Glomerular visceral epithelial cell (primary cell): ENCODE measurements at regions not wholly inside any gene's neighbourhood (a gene's known extent, or its start where the extent isn't known, plus 50 kb on each side); places are given as distances from the start of the nearest gene placed in this dataset.
"Not testable (repeated sequence)": the region's sequence is repeated elsewhere in the genome, so short reads cannot be mapped to it uniquely, and the experiment has no call there.

Experiments
- DNase-seq: peaks from one replicate; pipeline ENCODE4 v3.0.0-alpha.2; 2016; ENCODE audit errors: extremely low spot score

DNA sequence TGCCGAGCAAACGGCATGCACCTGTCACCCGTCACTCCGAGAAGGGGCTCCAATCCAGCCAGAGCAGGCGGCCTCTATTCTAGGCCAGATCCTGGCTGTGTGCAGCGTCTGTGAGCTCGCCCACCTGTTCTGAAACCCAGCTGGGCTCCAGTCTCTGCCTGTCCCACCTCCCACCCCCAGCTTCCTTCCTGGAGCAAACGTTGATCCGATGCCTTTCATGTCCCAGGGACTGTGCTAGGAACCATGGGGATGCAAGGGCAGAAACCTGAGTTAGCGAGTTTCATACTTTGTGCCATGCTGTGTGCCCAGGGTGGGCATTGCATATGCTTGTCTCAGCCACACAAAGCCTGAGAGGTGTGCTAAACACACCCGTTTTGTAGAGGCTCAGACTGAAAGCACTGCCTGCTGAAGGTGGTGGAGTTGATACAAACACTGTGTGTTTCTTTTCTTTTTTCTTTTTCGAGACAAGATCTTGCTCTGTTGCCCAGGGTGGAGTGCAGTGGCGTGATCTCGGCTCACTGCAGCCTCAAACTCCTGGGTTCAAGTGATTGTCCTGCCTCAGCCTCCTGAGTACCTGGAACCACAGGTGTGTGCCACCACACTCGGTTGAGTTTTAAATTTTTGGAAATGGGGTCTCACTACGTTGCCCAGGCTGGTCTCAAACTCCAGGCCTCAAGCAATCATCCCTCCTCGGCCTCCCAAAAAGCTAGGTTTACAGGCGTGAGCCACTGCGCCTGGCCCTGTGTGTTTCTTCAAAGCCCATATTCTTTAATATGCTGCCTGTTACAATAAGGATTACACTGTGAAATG lies 84.1 kb upstream of the MED13L start:
- no peak for DNase-seq

DNA sequence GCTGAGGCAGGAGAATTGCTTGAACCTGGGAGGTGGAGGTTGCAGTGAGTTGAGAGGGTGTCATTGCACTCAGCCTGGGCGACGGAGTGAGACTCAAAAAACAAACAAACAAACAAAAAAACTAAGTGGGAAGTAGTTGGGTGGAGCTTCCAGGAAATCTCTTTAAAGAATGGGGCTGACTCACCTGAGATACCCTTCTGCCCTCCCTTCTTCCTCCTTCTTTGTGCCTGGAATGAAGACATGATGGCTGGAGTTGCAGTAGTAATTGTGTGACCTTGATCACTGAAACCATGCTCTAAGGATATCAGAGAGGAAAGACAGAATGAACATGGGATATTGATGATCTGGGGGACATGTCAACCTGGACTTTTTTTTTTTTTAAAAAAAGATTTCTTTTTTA lies 87.6 kb upstream of the MED13L start:
- DNase-seq, result no peak

DNA sequence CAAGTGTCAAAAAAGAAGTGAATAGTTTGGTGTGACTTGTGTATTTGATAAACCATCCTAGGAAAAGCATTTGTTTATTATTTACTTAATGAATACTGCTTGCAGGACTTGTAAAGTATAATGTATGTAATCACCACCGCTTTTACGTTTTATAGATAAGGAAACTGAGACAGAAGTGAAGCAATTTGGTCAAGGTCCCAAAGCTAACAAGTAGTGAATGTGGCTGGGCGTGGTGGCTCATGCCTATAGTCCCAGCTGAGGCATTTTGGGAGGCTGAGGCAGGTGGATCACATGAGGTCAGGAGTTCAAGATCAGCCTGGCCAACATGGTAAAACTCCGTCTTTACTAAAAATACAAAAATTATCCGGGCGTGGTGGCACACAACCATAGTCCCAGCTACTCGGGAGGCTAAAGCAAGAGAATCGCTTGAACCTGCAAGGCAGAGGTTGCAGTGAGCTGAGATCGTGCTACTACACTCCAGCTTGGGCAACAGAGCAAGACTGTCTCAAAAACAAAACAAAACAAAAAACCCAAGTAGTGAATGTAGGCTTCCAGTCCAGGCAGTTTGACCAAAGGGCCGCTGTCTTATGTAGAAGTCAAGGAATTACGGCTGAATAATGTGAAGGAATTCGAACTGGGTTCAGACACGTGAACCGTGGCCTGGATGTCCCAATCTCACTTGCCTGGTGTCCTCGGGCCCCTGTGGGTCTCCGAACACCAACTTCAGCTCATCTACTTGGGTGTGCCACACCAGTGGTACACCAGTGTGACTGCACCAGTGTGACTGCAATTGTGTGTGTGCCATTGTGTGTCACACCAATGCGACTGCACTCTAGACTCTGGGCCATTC lies 88.3 kb upstream of the MED13L start:
- DNase-seq, result no peak

DNA sequence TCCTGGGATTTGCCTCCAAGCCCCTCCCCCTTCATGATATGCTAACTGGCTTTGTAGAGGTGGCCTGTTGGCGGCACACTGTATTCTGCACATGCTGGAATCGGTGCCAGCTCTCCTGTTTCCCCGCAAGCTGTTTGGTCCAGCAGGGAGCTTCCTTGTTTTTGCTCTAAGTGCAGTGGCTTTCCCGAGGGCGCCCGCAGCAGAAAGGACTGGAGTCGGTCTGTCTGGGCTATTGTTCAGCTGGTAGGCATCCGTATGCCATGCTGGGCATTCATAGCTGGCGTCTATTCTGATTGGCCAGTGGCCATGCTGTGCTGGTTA lies 88.9 kb upstream of the MED13L start:
- no peak for DNase-seq

DNA sequence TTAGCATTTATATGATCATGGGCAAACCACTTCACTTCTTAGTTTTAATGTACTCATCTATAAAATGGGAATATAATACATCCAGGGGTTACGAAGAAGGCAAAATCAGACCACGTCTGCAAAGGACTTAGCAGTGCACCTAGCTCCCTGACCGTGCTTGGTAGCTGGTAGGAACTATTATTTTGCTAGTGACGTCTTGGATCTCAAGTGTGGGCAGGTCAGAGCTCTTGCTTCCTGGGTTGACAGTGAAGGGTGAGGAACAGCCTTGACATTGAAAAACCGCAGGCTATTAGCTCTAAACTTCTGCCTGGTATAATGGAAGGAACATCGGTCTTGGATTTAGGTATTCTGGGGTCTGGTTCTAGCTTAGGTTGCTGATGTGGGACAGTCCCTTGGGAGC lies 89.3 kb upstream of the MED13L start:
- no peak for DNase-seq

DNA sequence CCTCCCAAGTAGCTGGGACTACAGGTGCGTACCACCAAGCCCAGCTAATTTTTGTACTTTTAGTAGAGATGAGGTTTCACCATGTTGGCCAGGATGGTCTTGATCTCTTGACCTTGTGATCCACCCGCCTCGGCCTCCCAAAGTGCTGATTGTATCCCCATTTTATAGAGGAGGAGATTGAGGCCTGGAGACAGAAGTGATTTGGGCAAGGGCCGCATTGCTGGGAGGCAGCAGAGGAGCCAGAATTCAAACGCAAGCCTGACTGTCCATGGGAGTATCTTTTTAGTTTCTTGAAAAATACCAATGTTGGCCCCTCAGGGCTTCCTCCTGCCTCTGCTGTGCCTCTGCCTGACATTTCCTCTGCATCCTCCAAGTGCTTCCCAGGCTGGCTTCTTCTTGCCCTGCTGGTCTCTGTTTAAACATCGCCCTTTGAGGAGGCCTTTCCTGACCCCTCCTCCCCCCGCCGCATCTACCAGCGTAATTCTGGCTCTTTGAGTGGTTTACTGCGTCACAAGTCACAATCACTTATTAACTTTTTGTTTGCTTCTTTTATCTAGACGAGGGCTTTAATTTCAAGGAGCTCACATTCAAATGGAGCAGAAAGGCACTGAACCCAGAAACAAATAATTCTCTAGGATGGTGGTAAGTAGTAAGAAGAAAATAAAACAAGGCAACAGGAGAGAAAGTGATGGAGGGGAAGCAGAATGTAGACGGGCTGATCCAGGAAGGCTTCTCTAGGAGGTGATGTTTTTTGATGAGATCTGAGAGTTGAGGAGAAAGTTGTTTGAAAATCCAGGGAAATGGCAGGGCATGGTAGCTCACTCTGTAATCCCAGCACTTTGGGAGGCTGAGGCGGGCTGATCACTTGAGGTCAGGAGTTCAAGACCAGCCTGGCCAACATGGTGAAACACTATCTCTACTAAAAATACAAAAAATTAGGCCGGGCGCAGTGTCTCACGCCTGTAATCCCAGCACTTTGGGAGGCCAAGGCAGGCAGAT lies 91.0 kb upstream of the MED13L start:
- peak; percentile 33 for DNase-seq

DNA sequence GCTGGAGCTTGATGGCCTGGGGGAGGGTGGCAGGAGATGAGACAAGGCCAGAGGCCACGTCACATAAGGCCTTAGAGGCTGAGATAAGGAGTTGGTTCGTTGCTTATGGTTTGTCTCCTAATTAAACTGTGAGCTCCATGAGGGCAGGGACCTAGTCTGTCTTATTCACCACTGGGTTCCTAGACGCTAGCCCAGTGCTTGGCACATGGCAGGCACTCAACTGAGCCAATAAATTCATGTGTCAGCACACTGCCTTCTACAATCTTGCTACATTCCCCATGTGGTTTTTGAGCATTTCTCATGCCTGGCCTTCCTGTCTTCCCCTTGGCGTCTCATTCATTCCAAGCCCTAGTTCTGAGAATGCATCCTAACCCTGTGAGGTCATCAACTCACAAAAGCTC lies 92.5 kb upstream of the MED13L start:
- DNase-seq, result peak; percentile 41

DNA sequence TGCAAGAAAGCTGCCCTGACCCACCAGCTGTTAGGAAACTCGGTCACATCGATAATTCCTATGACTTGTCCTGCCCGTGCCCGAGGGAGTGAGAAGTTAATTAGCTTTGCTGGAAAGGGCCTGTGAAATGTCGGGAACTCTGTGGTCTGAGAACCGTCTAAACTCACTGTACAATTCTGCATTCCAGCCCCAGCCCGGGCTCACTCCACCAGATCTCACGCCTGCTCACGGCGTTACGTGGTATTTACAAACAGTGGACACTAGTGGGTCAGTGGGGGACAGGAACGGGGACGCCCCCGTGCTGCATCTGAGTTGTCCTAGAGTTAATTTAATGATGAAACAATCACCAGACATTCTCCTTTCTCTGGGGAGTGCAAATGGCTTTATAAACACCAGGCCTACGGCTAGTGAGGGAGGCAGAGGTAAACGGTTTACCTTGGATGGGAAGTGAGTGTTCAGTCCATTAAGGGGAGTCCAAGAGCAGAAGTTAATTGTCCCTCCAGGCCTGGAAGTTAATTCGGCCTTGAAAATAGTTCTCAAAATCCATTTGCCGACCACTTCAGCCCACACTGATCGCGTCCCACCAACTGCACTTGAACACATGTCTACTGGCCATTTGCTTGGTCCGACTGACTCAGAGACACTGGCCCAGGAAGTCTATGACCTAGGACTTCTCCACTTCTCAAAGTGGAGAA lies 93.5 kb upstream of the MED13L start:
- no peak for DNase-seq

DNA sequence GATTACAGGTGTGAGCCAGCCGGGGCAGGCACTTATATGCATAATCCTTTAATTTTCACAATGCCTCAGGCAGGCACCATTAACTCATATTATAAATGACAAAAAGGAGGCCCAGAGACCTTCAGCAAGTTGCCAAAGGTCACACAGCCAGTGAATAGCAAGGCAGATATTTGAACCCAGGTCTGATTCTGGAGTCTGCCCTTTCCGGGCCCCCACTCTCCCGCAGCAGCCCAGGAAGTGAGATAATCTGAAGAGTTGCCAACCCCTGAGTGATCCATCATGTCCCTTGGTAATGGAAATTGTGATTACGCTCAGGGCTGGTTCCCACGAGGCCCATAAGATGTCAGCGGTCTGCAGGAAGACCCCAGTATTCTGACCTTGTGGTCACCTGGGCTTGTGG lies 95.3 kb upstream of the MED13L start:
- DNase-seq, result no peak

DNA sequence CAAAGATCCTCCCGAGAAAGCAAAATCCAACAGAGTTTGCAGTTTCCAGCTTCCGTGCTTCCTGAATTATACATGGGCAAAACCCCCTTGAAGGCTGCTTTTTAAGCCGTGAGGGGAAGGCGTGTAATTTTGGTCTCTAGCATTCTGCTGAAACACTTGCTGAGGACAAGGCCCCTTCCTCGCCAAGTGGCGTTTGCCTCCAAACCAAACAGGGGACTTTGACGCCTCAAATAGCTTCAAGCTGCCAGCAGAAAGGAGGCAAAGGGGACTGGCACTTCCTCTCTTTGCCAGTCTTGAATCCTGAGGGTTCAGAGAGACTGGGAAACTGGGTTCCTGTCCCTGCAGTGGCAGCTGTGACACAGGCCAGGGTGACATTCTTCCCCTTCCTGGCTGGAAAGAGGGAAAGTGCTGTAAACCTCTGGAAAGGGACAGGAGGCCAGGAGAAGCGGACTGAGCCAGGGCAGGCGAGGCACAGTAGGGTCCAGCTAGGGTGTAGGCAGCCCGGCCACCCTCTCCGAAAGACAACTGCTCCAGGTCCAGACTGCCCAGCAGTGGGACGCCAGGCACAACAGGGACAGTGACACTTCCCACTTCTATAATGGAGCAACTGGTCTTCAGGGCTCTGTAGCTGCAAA lies 96.2 kb upstream of the MED13L start:
- no peak for DNase-seq

DNA sequence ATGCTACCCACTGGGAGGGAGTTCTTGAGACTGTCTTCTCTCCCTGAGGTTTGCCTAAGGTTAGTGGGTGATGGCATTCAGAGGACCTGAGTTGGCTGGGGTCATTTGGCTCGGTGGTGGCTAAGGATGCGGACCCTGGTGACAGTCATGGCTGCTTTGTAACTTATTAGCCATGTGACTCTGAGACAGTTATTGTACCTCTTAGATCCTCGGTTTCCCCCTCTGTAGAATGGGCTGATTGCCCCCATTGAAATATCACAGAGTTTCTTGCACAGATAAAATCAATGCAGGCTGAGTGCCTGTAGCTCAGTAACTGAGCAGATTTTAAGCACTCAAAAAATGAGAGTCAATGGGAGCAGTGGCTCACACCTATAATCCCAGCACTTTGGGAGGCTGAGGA lies 96.7 kb upstream of the MED13L start:
- no peak for DNase-seq

DNA sequence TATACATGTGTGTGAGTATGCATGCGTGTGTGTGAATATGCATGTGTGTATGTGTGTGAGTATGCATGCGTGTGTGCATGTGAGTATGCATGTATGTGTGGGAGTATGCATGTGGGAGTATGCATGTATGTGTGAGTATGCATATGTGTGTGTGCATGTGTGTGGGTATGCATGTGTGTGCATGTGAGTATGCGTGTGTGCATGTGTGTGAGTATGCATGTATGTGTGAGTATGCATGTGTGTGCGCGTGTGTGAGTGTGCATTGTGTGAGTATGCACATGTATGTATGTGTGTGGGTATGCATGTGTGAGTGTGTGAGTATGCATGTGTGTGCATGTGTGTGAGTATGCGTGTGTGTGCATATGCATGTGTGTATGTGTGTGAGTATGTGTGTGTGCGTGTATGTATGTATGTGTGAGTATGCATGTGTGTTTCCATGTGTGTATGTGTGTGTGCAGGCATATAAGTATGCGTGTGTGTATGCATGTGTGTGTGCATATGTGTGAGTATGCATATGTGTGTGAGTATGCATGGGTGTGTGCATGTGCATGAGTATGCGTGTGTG lies 97.9 kb upstream of the MED13L start:
- no peak for DNase-seq

DNA sequence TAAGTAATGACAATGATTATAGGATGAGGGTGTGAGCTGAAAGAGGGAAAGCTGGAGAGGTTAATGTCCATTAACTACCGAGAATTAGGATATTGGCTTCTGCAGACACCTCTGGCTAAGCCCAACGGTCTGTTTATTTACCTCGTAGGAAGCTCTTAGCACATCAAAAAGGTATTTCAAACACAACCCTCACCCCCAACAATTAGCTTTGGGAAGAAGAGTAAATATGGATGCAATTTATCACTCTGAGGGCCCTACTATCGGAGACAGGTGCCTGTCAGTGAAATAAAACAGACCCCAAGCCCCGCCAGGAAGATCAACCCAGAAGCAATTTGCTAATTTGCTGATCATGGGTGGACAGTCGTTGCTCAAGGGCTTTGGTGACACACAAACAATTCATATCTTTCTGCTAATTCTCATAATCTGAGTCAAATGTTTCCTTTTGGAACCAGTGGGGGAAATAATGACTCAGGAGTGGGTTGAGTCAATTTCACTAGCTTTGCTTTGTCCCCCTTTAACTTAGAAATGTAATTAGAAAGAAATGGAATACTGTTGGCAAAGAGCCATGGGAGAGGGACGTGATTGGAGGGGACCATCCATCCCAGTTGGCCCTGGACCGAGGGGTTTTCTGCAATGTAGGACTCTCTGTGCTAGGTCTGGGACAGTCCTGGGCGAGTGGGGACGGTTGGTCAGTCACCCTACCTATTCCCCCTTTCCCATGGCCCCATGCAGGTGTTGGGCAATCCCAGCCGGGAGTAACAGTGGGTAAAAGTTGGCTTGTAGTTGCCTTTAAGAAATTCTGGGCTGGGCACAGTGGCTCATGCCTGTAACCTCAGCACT lies 99.1 kb upstream of the MED13L start:
- DNase-seq, result no peak

DNA sequence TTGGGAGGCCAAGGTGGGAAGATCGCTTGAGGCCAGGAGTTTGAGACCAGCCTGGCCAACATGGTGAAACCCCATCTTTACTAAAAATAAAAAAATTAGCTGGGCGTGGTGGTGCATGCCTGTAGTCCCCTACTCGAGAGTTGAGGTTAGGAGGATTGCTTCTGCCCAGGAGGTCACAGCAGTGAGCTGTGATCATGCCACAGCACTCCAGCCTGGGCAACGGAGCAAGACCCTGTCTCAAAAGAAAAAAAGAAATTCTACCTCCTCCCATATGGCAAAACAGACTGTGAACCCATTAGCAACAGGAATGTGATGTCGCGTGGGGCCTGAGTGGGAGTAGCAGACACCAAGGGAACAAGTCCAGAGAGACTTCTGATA lies 99.7 kb upstream of the MED13L start:
- not testable (repeated sequence) for DNase-seq

DNA sequence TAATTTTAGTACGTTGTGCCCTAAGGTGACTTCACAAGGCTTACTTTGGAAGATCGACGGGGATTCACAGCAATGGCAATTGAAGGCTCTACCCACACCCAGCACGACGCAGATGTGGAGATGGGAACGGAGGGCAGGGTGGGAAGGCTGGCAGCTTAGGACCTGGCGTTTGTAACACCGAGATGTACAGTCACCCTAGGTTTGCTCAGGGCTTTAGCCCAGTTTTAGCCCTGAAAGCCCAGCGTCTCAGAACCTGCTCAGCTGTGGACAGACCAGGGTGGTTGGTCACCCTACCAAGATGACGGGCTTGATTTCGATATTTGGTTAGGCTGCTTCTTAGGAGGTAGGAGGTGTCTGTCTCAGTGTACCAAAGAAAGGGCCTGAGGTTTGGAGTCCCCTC lies 100.5 kb upstream of the MED13L start:
- DNase-seq, result no peak

DNA sequence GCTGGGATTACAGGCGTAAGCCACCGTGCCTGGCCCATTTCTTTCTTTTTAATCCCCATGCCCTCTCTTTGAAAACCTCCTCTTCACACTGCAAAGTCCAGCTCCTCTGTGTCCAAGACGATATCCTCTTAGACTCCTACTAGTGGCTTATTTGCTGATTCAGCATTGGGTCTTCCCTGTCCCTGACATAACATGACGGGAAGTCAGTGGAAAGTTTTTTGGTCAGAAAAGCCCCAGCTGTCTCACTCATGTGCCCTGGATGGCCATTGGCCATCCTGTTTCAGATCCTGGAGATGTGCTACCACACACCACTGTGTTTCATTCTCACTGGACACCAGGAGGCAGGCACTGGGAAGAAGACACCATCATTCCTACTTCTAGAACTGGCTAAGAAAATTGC lies 102.6 kb upstream of the MED13L start:
- no peak for DNase-seq

DNA sequence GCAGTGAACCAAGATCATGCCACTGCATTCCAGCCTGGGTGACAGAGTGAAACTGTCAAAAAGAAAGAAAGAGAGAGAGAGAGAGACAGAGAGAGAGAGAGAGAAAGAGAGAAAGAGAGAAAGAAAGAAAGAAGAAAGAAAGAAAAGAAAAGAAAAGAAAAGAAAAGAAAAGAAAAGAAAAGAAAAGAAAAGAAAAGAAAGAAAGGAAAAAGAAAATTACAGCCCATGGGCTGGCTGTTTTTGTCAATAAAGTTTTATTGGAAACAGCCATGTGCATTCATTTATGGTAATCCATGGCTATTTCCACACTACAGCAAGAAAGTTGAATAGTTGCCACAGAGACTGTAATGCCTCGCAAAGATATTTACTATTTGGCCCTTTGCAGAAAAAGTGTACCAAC lies 103.2 kb upstream of the MED13L start:
- DNase-seq, result not testable (repeated sequence)

DNA sequence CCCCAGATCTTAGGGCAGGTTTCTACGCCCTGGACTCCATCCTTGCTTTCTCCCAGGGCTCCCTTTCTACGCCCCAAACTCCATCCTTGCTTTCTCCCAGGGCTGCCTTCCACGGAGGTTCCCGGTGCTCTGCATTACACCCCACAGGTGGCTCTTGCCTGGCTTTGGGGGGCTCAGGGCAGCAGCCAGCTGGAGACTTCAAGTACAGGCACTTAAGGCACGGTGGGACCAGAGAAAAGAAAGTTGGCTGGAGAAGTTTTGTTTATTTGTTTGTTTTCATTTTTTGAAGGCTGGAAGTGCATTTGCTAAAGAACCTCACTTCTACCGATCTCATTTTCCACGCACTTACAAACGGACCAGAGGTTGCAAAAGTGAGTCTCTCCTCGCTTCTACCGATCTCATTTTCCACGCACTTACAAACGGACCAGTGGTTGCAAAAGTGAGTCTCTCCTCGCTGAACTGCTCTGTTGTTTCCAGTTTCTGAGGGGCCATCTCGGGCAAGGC lies 103.8 kb upstream of the MED13L start:
- DNase-seq, result no peak
